ENCODE measurements at regions not wholly inside any gene's neighbourhood (a gene's known extent, or its start where the extent isn't known, plus 50 kb on each side); places are given as distances from the start of the nearest gene placed in this dataset.
"Not testable (repeated sequence)": the region's sequence is repeated elsewhere in the genome, so short reads cannot be mapped to it uniquely, and the experiment has no call there.

- peak in 1 of 2 experiments; percentile 64 for DNase-seq
These were observed 151.8 kb upstream of the HEY2 start for GRCh38 chr6:125597411-125598253.

GRCh38 chr6:125598422-125598821, 151.0 kb upstream of the HEY2 start:
- DNase-seq: no peak

GRCh38 chr6:125604257-125604656, 145.2 kb upstream of the HEY2 start:
- no peak for DNase-seq

GRCh38 chr6:125611573-125612344, 137.7 kb upstream of the HEY2 start:
- DNase-seq: peak; percentile 18 to 54

- peak in 1 of 2 experiments; percentile 15 for DNase-seq
These were observed 137.0 kb upstream of the HEY2 start for GRCh38 chr6:125612345-125612846.

GRCh38 chr6:125618629-125619028, 130.8 kb upstream of the HEY2 start:
- no peak for DNase-seq

- DNase-seq: no peak
These were observed 126.3 kb upstream of the HEY2 start for GRCh38 chr6:125623085-125623484.

- no peak for DNase-seq
These were observed 118.3 kb upstream of the HEY2 start for GRCh38 chr6:125631165-125631564.

GRCh38 chr6:125636011-125636410, 113.4 kb upstream of the HEY2 start:
- not testable (repeated sequence) for DNase-seq

- no peak for DNase-seq
These were observed 112.8 kb upstream of the HEY2 start for GRCh38 chr6:125636671-125637070.

- no peak for DNase-seq
These were observed 112.2 kb upstream of the HEY2 start for GRCh38 chr6:125637207-125637606.

GRCh38 chr6:125639466-125640020, 109.9 kb upstream of the HEY2 start:
- no peak for DNase-seq

GRCh38 chr6:125640441-125641150, 108.8 kb upstream of the HEY2 start:
- DNase-seq: no peak

- DNase-seq: not testable (repeated sequence)
These were observed 105.3 kb upstream of the HEY2 start for GRCh38 chr6:125643967-125644661.

- DNase-seq: no peak
These were observed 102.0 kb upstream of the HEY2 start for GRCh38 chr6:125647391-125647790.

- not testable (repeated sequence) for DNase-seq
These were observed 95.7 kb upstream of the HEY2 start for GRCh38 chr6:125653752-125654151.

- no peak for DNase-seq
These were observed 93.9 kb upstream of the HEY2 start for GRCh38 chr6:125655511-125655910.

- DNase-seq: peak; percentile 20 to 58
These were observed 93.1 kb upstream of the HEY2 start for GRCh38 chr6:125656287-125656870.

- DNase-seq: no peak
These were observed 91.3 kb upstream of the HEY2 start for GRCh38 chr6:125658136-125658535.

GRCh38 chr6:125658759-125659431, 90.5 kb upstream of the HEY2 start:
- no peak for DNase-seq

- no peak for DNase-seq
These were observed 89.5 kb upstream of the HEY2 start for GRCh38 chr6:125659887-125660286.
